PC-9 (cell line): ENCODE measurements at regions not wholly inside any gene's neighbourhood (a gene's known extent, or its start where the extent isn't known, plus 50 kb on each side); places are given as distances from the start of the nearest gene placed in this dataset.

Experiments used
- BruUV-seq: library from RNA; stranded (reverse); fragments of 400-500 nt; replicated peaks from 2 replicates; lab custom pipeline; 2021; lab: Mats Ljungman, UMichigan
- CTCF ChIA-PET: fragments of 300-600 bp; sonication (Branson Sonifier 250); formaldehyde crosslinking; loops from one replicate; lab custom pipeline; 2022; ENCODE audit warnings: antibody characterized with exemption; lab: Charles Lee
- POLR2A ChIA-PET: fragments of 300-600 bp; sonication (Branson Sonifier 250); formaldehyde crosslinking; loops from one replicate; lab custom pipeline; 2022; ENCODE audit warnings: antibody characterized with exemption; ENCODE audit not compliant: unreplicated experiment; lab: Charles Lee
- DNase-seq, 2 experiments: peaks; one replicate each; pipeline versions ENCODE4 v3.0.0 to v3.0.0-alpha.2; 2015 to 2022; ENCODE audit warnings: mixed read lengths in 1 of 2
- H2AFZ ChIP-seq: fragments of 200-600 bp; sonication (generic); 2 replicates; pipeline ENCODE4 v1.8.1; 2017; ENCODE audit warnings: antibody characterized with exemption
- H3F3A ChIP-seq: fragments of 200-600 bp; sonication (generic); 2 replicates; pipeline ENCODE4 v1.8.1; 2017; ENCODE audit warnings: antibody characterized with exemption, mild to moderate bottlenecking, low read depth; ENCODE audit not compliant: insufficient read depth
- H3K27ac ChIP-seq: fragments of 200-600 bp; sonication (generic); 2 replicates; pipeline ENCODE4 v1.6.1; 2016; ENCODE audit warnings: mixed run types
- H3K27me3 ChIP-seq: fragments of 200-600 bp; sonication (generic); 2 replicates; pipeline ENCODE4 v1.6.1; 2016; ENCODE audit warnings: low read depth, mixed run types; ENCODE audit not compliant: insufficient read depth
- H3K36me3 ChIP-seq: fragments of 200-600 bp; sonication (generic); 2 replicates; pipeline ENCODE4 v1.6.1; 2016; ENCODE audit warnings: low read depth, mixed run types
- H3K4me1 ChIP-seq: fragments of 200-600 bp; sonication (generic); replicated peaks from 2 replicates; pipeline ENCODE4 v1.6.1; 2016; ENCODE audit warnings: mixed run types; ENCODE audit not compliant: insufficient read depth
- H3K4me2 ChIP-seq: fragments of 200-600 bp; sonication (generic); 2 replicates; pipeline ENCODE4 v1.6.1; 2017; ENCODE audit warnings: mixed run types
- H3K4me3 ChIP-seq: fragments of 200-600 bp; sonication (generic); 2 replicates; pipeline ENCODE4 v1.6.1; 2016; ENCODE audit warnings: mixed run types
- H3K79me2 ChIP-seq: fragments of 200-600 bp; sonication (generic); 2 replicates; pipeline ENCODE4 v1.6.1; 2017; ENCODE audit warnings: low read depth, mixed run types
- H3K9me2 ChIP-seq: fragments of 200-600 bp; sonication (generic); 2 replicates; pipeline ENCODE4 v1.8.1; 2017; ENCODE audit warnings: mild to moderate bottlenecking; ENCODE audit not compliant: insufficient read depth
- H3K9me3 ChIP-seq: fragments of 200-600 bp; sonication (generic); 2 replicates; pipeline ENCODE4 v1.8.1; 2016; ENCODE audit warnings: low read depth; ENCODE audit not compliant: insufficient read depth
- H4K20me1 ChIP-seq: fragments of 200-600 bp; sonication (generic); 2 replicates; pipeline ENCODE4 v1.8.1; 2017; ENCODE audit not compliant: insufficient read depth
- EZH2 ChIP-seq: fragments of 200-600 bp; sonication (generic); IDR thresholded peaks from 2 replicates; pipeline ENCODE4 v1.8.0; 2017; ENCODE audit warnings: antibody characterized with exemption, low read depth
- intact Hi-C: fragments of 100-400 bp; cut with micrococcal nuclease; formaldehyde crosslinking; loops from one replicate; pipeline ENCODE4 v1.10.0; 2022; ENCODE audit not compliant: unreplicated experiment
- TF ChIP-seq, protein P1 (sequence below): fragments of 200-600 bp; sonication (generic); conservative IDR thresholded peaks from 2 replicates; pipeline ENCODE4 v1.6.1; 2017; ENCODE audit warnings: mixed run types, antibody characterized with exemption, mild to moderate bottlenecking, moderate library complexity

DNA sequence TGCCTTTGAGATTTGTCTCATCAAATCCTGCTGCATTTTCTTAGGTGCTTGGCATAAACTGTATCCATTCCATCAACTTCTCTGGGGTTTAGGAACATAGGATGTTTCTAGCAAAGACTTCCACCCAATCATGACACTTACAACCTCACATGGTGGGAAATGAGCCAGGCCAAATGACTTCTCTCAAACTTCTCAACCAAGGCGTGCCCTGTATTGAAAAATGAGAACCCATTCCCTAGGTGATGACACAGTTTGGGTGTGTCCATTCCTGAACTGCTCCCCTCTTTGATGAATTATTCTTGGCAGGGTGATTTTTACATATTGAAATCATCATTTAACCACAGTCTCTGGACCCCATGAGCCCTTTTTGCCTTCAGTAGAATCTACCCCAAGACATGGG is 161.1 kb downstream of the EN1 start:
- BruUV-seq = no TSS peak
- ChIA-PET POLR2A (no interaction called here), CTCF (no interaction called here)
- Histone ChIP-seq H3K27ac (no peak overlapping the region), H3K27me3 (no peaks in the 10 kb centered on the region), H3K9me2 (no peaks in the 10 kb centered on the region), H3F3A (no peaks in the 10 kb centered on the region), H4K20me1 (no peaks in the 10 kb centered on the region), H3K4me2 (no peak overlapping the region), H3K36me3 (no peaks in the 10 kb centered on the region), H3K4me3 (no peak overlapping the region), H3K4me1 (peaks cover 21% of the 10 kb centered on the region), H2AFZ (no peak overlapping the region), H3K79me2 (no peaks in the 10 kb centered on the region), H3K9me3 (peaks cover 14% of the 10 kb centered on the region; the same call in 1 of the 2 replicates)
- intact Hi-C loops = no loop called here
- no peak for DNase-seq
- TF ChIP-seq, protein P1, sequence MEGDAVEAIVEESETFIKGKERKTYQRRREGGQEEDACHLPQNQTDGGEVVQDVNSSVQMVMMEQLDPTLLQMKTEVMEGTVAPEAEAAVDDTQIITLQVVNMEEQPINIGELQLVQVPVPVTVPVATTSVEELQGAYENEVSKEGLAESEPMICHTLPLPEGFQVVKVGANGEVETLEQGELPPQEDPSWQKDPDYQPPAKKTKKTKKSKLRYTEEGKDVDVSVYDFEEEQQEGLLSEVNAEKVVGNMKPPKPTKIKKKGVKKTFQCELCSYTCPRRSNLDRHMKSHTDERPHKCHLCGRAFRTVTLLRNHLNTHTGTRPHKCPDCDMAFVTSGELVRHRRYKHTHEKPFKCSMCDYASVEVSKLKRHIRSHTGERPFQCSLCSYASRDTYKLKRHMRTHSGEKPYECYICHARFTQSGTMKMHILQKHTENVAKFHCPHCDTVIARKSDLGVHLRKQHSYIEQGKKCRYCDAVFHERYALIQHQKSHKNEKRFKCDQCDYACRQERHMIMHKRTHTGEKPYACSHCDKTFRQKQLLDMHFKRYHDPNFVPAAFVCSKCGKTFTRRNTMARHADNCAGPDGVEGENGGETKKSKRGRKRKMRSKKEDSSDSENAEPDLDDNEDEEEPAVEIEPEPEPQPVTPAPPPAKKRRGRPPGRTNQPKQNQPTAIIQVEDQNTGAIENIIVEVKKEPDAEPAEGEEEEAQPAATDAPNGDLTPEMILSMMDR = no peak
- no peak for TF ChIP-seq EZH2

DNA sequence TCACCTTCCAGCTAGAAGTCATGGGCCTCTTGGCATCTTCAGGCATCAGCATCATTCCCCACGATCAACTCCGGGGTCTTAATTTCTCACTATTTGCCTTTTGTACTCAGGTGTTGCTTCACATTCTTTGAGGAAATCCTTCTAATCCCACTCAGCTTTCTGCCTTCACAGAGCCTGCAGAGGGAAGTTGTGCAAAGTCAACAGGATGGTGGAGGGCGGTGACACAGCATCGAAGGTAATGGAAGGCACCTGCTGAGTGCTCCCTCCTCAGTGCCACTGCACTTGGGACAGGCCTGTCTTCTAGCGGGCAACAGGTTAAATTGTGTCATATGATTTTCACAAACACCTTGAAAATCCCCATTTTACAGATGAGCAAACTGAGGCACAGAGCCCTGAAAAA is 164.0 kb downstream of the EN1 start:
- H3K4me1 ChIP-seq = peaks cover 34% of the 10 kb centered on the region
- H3K36me3 ChIP-seq = no peaks in the 10 kb centered on the region
- no peak overlapping the region for H3K4me3 ChIP-seq
- H3K27ac ChIP-seq = no peak overlapping the region
- CTCF ChIA-PET = no interaction called here
- no peaks in the 10 kb centered on the region for H4K20me1 ChIP-seq
- 0 out of 2 replicates have a peak, but pooled peaks cover 6% of the 10 kb centered on the region for H3K9me3 ChIP-seq
- H3K79me2 ChIP-seq = no peaks in the 10 kb centered on the region
- no peak overlapping the region for H2AFZ ChIP-seq
- DNase-seq = no peak
- no peaks in the 10 kb centered on the region for H3K9me2 ChIP-seq
- no peak overlapping the region for H3K4me2 ChIP-seq
- no TSS peak for BruUV-seq
- intact Hi-C loops = no loop called here
- H3F3A ChIP-seq = 0 out of 2 replicates have a peak, but pooled peaks cover 3% of the 10 kb centered on the region
- H3K27me3 ChIP-seq = no peaks in the 10 kb centered on the region
- TF ChIP-seq EZH2 = no peak
- TF ChIP-seq, protein P1 = no peak
- POLR2A ChIA-PET = no interaction called here

DNA sequence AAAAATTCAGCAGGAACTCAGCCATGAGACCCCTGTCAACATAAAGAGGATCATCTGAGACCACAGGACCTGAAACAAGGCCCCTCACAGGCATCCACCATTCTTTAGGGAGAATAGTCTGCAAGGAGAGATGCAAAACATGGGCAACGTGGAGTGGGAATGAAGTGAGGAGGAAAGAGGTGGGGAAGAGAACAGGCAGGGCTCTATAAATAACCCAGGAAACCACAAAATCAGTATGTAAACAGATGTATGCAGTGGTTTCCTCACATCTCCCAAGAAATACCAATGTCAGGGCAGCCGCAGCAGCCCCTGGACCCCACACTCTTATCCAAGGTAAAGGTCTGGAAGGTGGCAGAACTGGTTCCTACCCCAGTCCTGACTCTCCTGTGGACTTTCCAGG is 168.5 kb downstream of the EN1 start:
- no peaks in the 10 kb centered on the region for H3K9me3 ChIP-seq
- 0 out of 2 replicates have a peak, but pooled peaks cover 4% of the 10 kb centered on the region for H3F3A ChIP-seq
- CTCF ChIA-PET = no interaction called here
- no peak overlapping the region for H3K27ac ChIP-seq
- peak overlapping the region; percentile 29 for H3K4me2 ChIP-seq
- no peaks in the 10 kb centered on the region for H3K27me3 ChIP-seq
- POLR2A ChIA-PET = no interaction called here
- no peak for TF ChIP-seq EZH2
- TF ChIP-seq, protein P1 = no peak
- BruUV-seq = no TSS peak
- H4K20me1 ChIP-seq = no peaks in the 10 kb centered on the region
- no peak overlapping the region for H2AFZ ChIP-seq
- no peak overlapping the region for H3K4me3 ChIP-seq
- no peaks in the 10 kb centered on the region for H3K79me2 ChIP-seq
- no peaks in the 10 kb centered on the region for H3K9me2 ChIP-seq
- DNase-seq = no peak
- H3K36me3 ChIP-seq = no peaks in the 10 kb centered on the region
- intact Hi-C loops = no loop called here
- peaks cover 17% of the 10 kb centered on the region for H3K4me1 ChIP-seq
